HG03565 (cell line): ENCODE measurements at regions not wholly inside any gene's neighbourhood (a gene's known extent, or its start where the extent isn't known, plus 50 kb on each side); places are given as distances from the start of the nearest gene placed in this dataset.
"Not testable (repeated sequence)": the region's sequence is repeated elsewhere in the genome, so short reads cannot be mapped to it uniquely, and the experiment has no call there.

Source experiments
- ATAC-seq: cut with Tn5 transposase; IDR thresholded peaks from one replicate; pipeline ENCODE4 v1.9.1; 2021; ENCODE audit warnings: mild to moderate bottlenecking, moderate library complexity; ENCODE audit not compliant: unreplicated experiment

GRCh38 chr3:95567346-95567745 lies 1247.0 kb upstream of the EPHA6 start:
- ATAC-seq = no peak

GRCh38 chr3:95586754-95587153 lies 1227.6 kb upstream of the EPHA6 start:
- ATAC-seq = no peak

GRCh38 chr3:95587641-95588040 lies 1226.8 kb upstream of the EPHA6 start:
- ATAC-seq = not testable (repeated sequence)

GRCh38 chr3:95588473-95588872 lies 1225.9 kb upstream of the EPHA6 start:
- ATAC-seq = no peak

- ATAC-seq = no peak
These were observed 1218.8 kb upstream of the EPHA6 start for GRCh38 chr3:95595416-95596075.

- no peak for ATAC-seq
These were observed 1206.5 kb upstream of the EPHA6 start for GRCh38 chr3:95607926-95608325.

GRCh38 chr3:95609411-95609810 lies 1205.0 kb upstream of the EPHA6 start:
- ATAC-seq = no peak

- ATAC-seq = no peak
These were observed 1201.8 kb upstream of the EPHA6 start for GRCh38 chr3:95612611-95613010.

GRCh38 chr3:95613993-95614392 lies 1200.4 kb upstream of the EPHA6 start:
- ATAC-seq = no peak

GRCh38 chr3:95615592-95616310 lies 1198.6 kb upstream of the EPHA6 start:
- ATAC-seq = no peak

GRCh38 chr3:95626107-95626506 lies 1188.3 kb upstream of the EPHA6 start:
- ATAC-seq = no peak

GRCh38 chr3:95627293-95627692 lies 1187.1 kb upstream of the EPHA6 start:
- no peak for ATAC-seq

- no peak for ATAC-seq
These were observed 1186.7 kb upstream of the EPHA6 start for GRCh38 chr3:95627697-95628096.

GRCh38 chr3:95629802-95630201 lies 1184.6 kb upstream of the EPHA6 start:
- no peak for ATAC-seq

- no peak for ATAC-seq
These were observed 1169.1 kb upstream of the EPHA6 start for GRCh38 chr3:95645291-95645690.

- ATAC-seq = no peak
These were observed 1159.6 kb upstream of the EPHA6 start for GRCh38 chr3:95654570-95655362.

GRCh38 chr3:95655363-95655986 lies 1158.9 kb upstream of the EPHA6 start:
- no peak for ATAC-seq

GRCh38 chr3:95670765-95671164 lies 1143.6 kb upstream of the EPHA6 start:
- no peak for ATAC-seq

- no peak for ATAC-seq
These were observed 1141.2 kb upstream of the EPHA6 start for GRCh38 chr3:95673215-95673614.

- ATAC-seq = peak; percentile 91
These were observed 1108.5 kb upstream of the EPHA6 start for GRCh38 chr3:95705786-95706418.

- no peak for ATAC-seq
These were observed 1107.1 kb upstream of the EPHA6 start for GRCh38 chr3:95707268-95707667.
